Effector memory CD8-positive, alpha-beta T cell (primary cell): ENCODE measurements at regions not wholly inside any gene's neighbourhood (a gene's known extent, or its start where the extent isn't known, plus 50 kb on each side); places are given as distances from the start of the nearest gene placed in this dataset.
"Not testable (repeated sequence)": the region's sequence is repeated elsewhere in the genome, so short reads cannot be mapped to it uniquely, and the experiment has no call there.

Experiments
- ATAC-seq: fragments of 150-1000 bp; cut with Tn5 transposase; replicated peaks from 2 replicates; pipeline ENCODE4 v1.10.0; 2021; ENCODE audit warnings: mild to moderate bottlenecking, moderate library complexity
- DNase-seq, 3 experiments: peaks; one replicate each; pipeline ENCODE4 v3.0.0; 2021
- H3K27ac Mint-ChIP-seq, 2 donors: one replicate each; pipeline ENCODE4 v1.8.0; 2022; ENCODE audit warnings: mild to moderate bottlenecking in 2 of 2, mixed read lengths in 2 of 2, moderate library complexity in 2 of 2
- H3K27me3 Mint-ChIP-seq, 2 donors: one replicate each; pipeline ENCODE4 v1.8.0; 2022; ENCODE audit warnings: mixed read lengths in 2 of 2
- H3K36me3 Mint-ChIP-seq: one replicate; pipeline ENCODE4 v1.8.0; 2022; ENCODE audit warnings: mild to moderate bottlenecking, moderate library complexity, mixed read lengths; ENCODE audit not compliant: insufficient read depth
- H3K4me1 Mint-ChIP-seq, 2 donors: one replicate each; pipeline ENCODE4 v1.8.0; 2022; ENCODE audit warnings: low read depth in 2 of 2, mixed read lengths in 2 of 2
- H3K4me3 Mint-ChIP-seq, 2 donors: one replicate each; pipeline ENCODE4 v1.8.0; 2022; ENCODE audit warnings: mild to moderate bottlenecking in 2 of 2, mixed read lengths in 2 of 2, moderate library complexity in 2 of 2
- H3K9me3 Mint-ChIP-seq, 2 donors: one replicate each; pipeline ENCODE4 v1.8.0; 2022; ENCODE audit warnings: mixed read lengths in 2 of 2

- H3K27ac Mint-ChIP-seq, H3K36me3 Mint-ChIP-seq, ATAC-seq, H3K9me3 Mint-ChIP-seq, DNase-seq, H3K4me1 Mint-ChIP-seq, H3K4me3 Mint-ChIP-seq, H3K27me3 Mint-ChIP-seq: not testable (repeated sequence)
Measured at GRCh38 chr15:20040691-20041090, 500.9 kb downstream of the GOLGA6L6 start.

GRCh38 chr15:20025040-20025439 lies 516.6 kb downstream of the GOLGA6L6 start:
- not testable (repeated sequence) for H3K4me3 Mint-ChIP-seq, DNase-seq, H3K27ac Mint-ChIP-seq, H3K9me3 Mint-ChIP-seq, H3K27me3 Mint-ChIP-seq, H3K4me1 Mint-ChIP-seq, H3K36me3 Mint-ChIP-seq, ATAC-seq

GRCh38 chr15:20022349-20022748 lies 519.3 kb downstream of the GOLGA6L6 start:
- H3K4me1 Mint-ChIP-seq, H3K36me3 Mint-ChIP-seq, H3K4me3 Mint-ChIP-seq, ATAC-seq, DNase-seq, H3K27ac Mint-ChIP-seq, H3K9me3 Mint-ChIP-seq, H3K27me3 Mint-ChIP-seq: not testable (repeated sequence)

- not testable (repeated sequence) for H3K4me1 Mint-ChIP-seq, DNase-seq, H3K36me3 Mint-ChIP-seq, H3K27me3 Mint-ChIP-seq, H3K27ac Mint-ChIP-seq, H3K9me3 Mint-ChIP-seq, H3K4me3 Mint-ChIP-seq, ATAC-seq
Measured at GRCh38 chr15:20021351-20021750, 520.2 kb downstream of the GOLGA6L6 start.

GRCh38 chr15:20020588-20020987 lies 521.0 kb downstream of the GOLGA6L6 start:
- not testable (repeated sequence) for DNase-seq, H3K4me3 Mint-ChIP-seq, H3K9me3 Mint-ChIP-seq, H3K4me1 Mint-ChIP-seq, H3K27ac Mint-ChIP-seq, H3K27me3 Mint-ChIP-seq, ATAC-seq, H3K36me3 Mint-ChIP-seq

GRCh38 chr15:20019758-20020157 lies 521.8 kb downstream of the GOLGA6L6 start:
- not testable (repeated sequence) for H3K27ac Mint-ChIP-seq, ATAC-seq, DNase-seq, H3K9me3 Mint-ChIP-seq, H3K36me3 Mint-ChIP-seq, H3K4me3 Mint-ChIP-seq, H3K27me3 Mint-ChIP-seq, H3K4me1 Mint-ChIP-seq

- not testable (repeated sequence) for H3K27ac Mint-ChIP-seq, H3K4me3 Mint-ChIP-seq, H3K4me1 Mint-ChIP-seq, ATAC-seq, H3K27me3 Mint-ChIP-seq, DNase-seq, H3K36me3 Mint-ChIP-seq, H3K9me3 Mint-ChIP-seq
Measured at GRCh38 chr15:20017581-20017980, 524.0 kb downstream of the GOLGA6L6 start.

- H3K27me3 Mint-ChIP-seq, H3K36me3 Mint-ChIP-seq, DNase-seq, H3K4me1 Mint-ChIP-seq, H3K4me3 Mint-ChIP-seq, H3K27ac Mint-ChIP-seq, H3K9me3 Mint-ChIP-seq, ATAC-seq: not testable (repeated sequence)
Measured at GRCh38 chr15:20016941-20017340, 524.7 kb downstream of the GOLGA6L6 start.

- not testable (repeated sequence) for H3K9me3 Mint-ChIP-seq, H3K27me3 Mint-ChIP-seq, H3K27ac Mint-ChIP-seq, H3K4me1 Mint-ChIP-seq, DNase-seq, ATAC-seq, H3K4me3 Mint-ChIP-seq, H3K36me3 Mint-ChIP-seq
Measured at GRCh38 chr15:20012837-20013236, 528.8 kb downstream of the GOLGA6L6 start.

- H3K27me3 Mint-ChIP-seq, ATAC-seq, H3K27ac Mint-ChIP-seq, H3K9me3 Mint-ChIP-seq, H3K36me3 Mint-ChIP-seq, DNase-seq, H3K4me3 Mint-ChIP-seq, H3K4me1 Mint-ChIP-seq: not testable (repeated sequence)
Measured at GRCh38 chr15:20010759-20011158, 530.8 kb downstream of the GOLGA6L6 start.

GRCh38 chr15:20009619-20010018 lies 532.0 kb downstream of the GOLGA6L6 start:
- DNase-seq, H3K9me3 Mint-ChIP-seq, H3K27ac Mint-ChIP-seq, H3K4me3 Mint-ChIP-seq, H3K36me3 Mint-ChIP-seq, H3K4me1 Mint-ChIP-seq, H3K27me3 Mint-ChIP-seq, ATAC-seq: not testable (repeated sequence)

GRCh38 chr15:20007338-20007737 lies 534.3 kb downstream of the GOLGA6L6 start:
- H3K27ac Mint-ChIP-seq, H3K4me1 Mint-ChIP-seq, H3K4me3 Mint-ChIP-seq, H3K36me3 Mint-ChIP-seq, H3K27me3 Mint-ChIP-seq, DNase-seq, ATAC-seq, H3K9me3 Mint-ChIP-seq: not testable (repeated sequence)

GRCh38 chr15:20003471-20003870 lies 538.1 kb downstream of the GOLGA6L6 start:
- not testable (repeated sequence) for H3K27ac Mint-ChIP-seq, H3K4me3 Mint-ChIP-seq, H3K9me3 Mint-ChIP-seq, H3K4me1 Mint-ChIP-seq, DNase-seq, H3K27me3 Mint-ChIP-seq, ATAC-seq, H3K36me3 Mint-ChIP-seq

- DNase-seq, H3K4me3 Mint-ChIP-seq, H3K27me3 Mint-ChIP-seq, H3K27ac Mint-ChIP-seq, H3K36me3 Mint-ChIP-seq, H3K4me1 Mint-ChIP-seq, H3K9me3 Mint-ChIP-seq, ATAC-seq: not testable (repeated sequence)
Measured at GRCh38 chr15:20002560-20002959, 539.0 kb downstream of the GOLGA6L6 start.

GRCh38 chr15:19996574-19997194 lies 544.9 kb downstream of the GOLGA6L6 start:
- H3K4me1 Mint-ChIP-seq, H3K9me3 Mint-ChIP-seq, ATAC-seq, DNase-seq, H3K27ac Mint-ChIP-seq, H3K4me3 Mint-ChIP-seq, H3K36me3 Mint-ChIP-seq, H3K27me3 Mint-ChIP-seq: not testable (repeated sequence)
